ENCODE measurements at regions not wholly inside any gene's neighbourhood (a gene's known extent, or its start where the extent isn't known, plus 50 kb on each side); places are given as distances from the start of the nearest gene placed in this dataset.
"Not testable (repeated sequence)": the region's sequence is repeated elsewhere in the genome, so short reads cannot be mapped to it uniquely, and the experiment has no call there.

GRCh38 chr12:5096241-5096924, 52.7 kb downstream of the KCNA5 start:
- peak; percentile 38 for DNase-seq

GRCh38 chr12:5097786-5098185, 54.1 kb downstream of the KCNA5 start:
- DNase-seq: no peak

- DNase-seq: no peak
These were observed 55.5 kb downstream of the KCNA5 start for GRCh38 chr12:5099136-5099535.

- DNase-seq: no peak
These were observed 55.9 kb downstream of the KCNA5 start for GRCh38 chr12:5099591-5099990.

- DNase-seq: no peak
These were observed 58.0 kb downstream of the KCNA5 start for GRCh38 chr12:5101686-5102085.

GRCh38 chr12:5102261-5102789, 58.6 kb downstream of the KCNA5 start:
- no peak for DNase-seq

GRCh38 chr12:5102806-5103205, 59.1 kb downstream of the KCNA5 start:
- DNase-seq: no peak

GRCh38 chr12:5110345-5110744, 66.7 kb downstream of the KCNA5 start:
- no peak for DNase-seq

GRCh38 chr12:5114436-5114835, 70.8 kb downstream of the KCNA5 start:
- DNase-seq: no peak

- DNase-seq: not testable (repeated sequence)
These were observed 78.1 kb downstream of the KCNA5 start for GRCh38 chr12:5121784-5122183.

- DNase-seq: peak; percentile 63
These were observed 78.7 kb downstream of the KCNA5 start for GRCh38 chr12:5122256-5122831.

- no peak for DNase-seq
These were observed 80.2 kb downstream of the KCNA5 start for GRCh38 chr12:5123921-5124320.

- peak; percentile 71 for DNase-seq
These were observed 80.7 kb downstream of the KCNA5 start for GRCh38 chr12:5124401-5124800.

- no peak for DNase-seq
These were observed 91.3 kb downstream of the KCNA5 start for GRCh38 chr12:5134861-5135525.

GRCh38 chr12:5138256-5138655, 94.6 kb downstream of the KCNA5 start:
- no peak for DNase-seq

- DNase-seq: no peak
These were observed 95.2 kb downstream of the KCNA5 start for GRCh38 chr12:5138845-5139244.

GRCh38 chr12:5139751-5140150, 96.1 kb downstream of the KCNA5 start:
- no peak for DNase-seq

GRCh38 chr12:5140190-5140589, 96.5 kb downstream of the KCNA5 start:
- no peak for DNase-seq

- no peak for DNase-seq
These were observed 105.2 kb downstream of the KCNA5 start for GRCh38 chr12:5148880-5149279.

GRCh38 chr12:5154091-5154490, 110.4 kb downstream of the KCNA5 start:
- no peak for DNase-seq

- DNase-seq: no peak
These were observed 112.2 kb downstream of the KCNA5 start for GRCh38 chr12:5155866-5156265.

- DNase-seq: no peak
These were observed 117.1 kb downstream of the KCNA5 start for GRCh38 chr12:5160827-5161226.

- DNase-seq: no peak
These were observed 120.0 kb downstream of the KCNA5 start for GRCh38 chr12:5163661-5164060.

- DNase-seq: no peak
These were observed 121.8 kb downstream of the KCNA5 start for GRCh38 chr12:5165296-5165970.

All from NCI-H146 (cell line).